ENCODE measurements at regions not wholly inside any gene's neighbourhood (a gene's known extent, or its start where the extent isn't known, plus 50 kb on each side); places are given as distances from the start of the nearest gene placed in this dataset.

GRCh38 chr9:87160148-87161102, 213.1 kb upstream of the GAS1 start:
- Histone ChIP-seq H3K4me3 (ENCODE audit: low read depth, low read length) (no peak overlapping the region), H3K79me2 (no peaks in the 10 kb centered on the region), H3K9ac (no peak overlapping the region), H3K4me2 (ENCODE audit: low read length) (no peak overlapping the region), H3K9me3 (ENCODE audit: control insufficient read depth, low read length) (no peaks in the 10 kb centered on the region), H3K27me3 (ENCODE audit: control insufficient read depth, insufficient read depth, low read length) (no peaks in the 10 kb centered on the region), H2AFZ (no peak overlapping the region), H3K36me3 (ENCODE audit: control insufficient read depth, insufficient read depth, low read length) (no peaks in the 10 kb centered on the region), H3K4me1 (no peaks in the 10 kb centered on the region), H3K27ac (no peak overlapping the region)
- no peak for TF ChIP-seq CTCF (IDR thresholded peaks at IDR 0.05)

- Histone ChIP-seq H3K27me3 (ENCODE audit: control insufficient read depth, insufficient read depth, low read length) (no peaks in the 10 kb centered on the region), H3K4me1 (no peaks in the 10 kb centered on the region), H3K27ac (no peak overlapping the region), H2AFZ (no peak overlapping the region), H3K36me3 (ENCODE audit: control insufficient read depth, insufficient read depth, low read length) (no peaks in the 10 kb centered on the region), H3K9ac (no peak overlapping the region), H3K4me2 (ENCODE audit: low read length) (no peak overlapping the region), H3K9me3 (ENCODE audit: control insufficient read depth, low read length) (no peaks in the 10 kb centered on the region), H3K4me3 (ENCODE audit: low read depth, low read length) (no peak overlapping the region), H3K79me2 (no peaks in the 10 kb centered on the region)
- no peak for TF ChIP-seq CTCF (IDR thresholded peaks at IDR 0.05)
Observed at GRCh38 chr9:87167161-87167560, 219.9 kb upstream of the GAS1 start.

- no peaks in the 10 kb centered on the region for H3K4me1 ChIP-seq
Observed at GRCh38 chr9:87167582-87167981, 220.3 kb upstream of the GAS1 start.

GRCh38 chr9:87178302-87178701, 231.0 kb upstream of the GAS1 start:
- H3K27ac ChIP-seq = no peak overlapping the region
- H3K4me2 ChIP-seq (ENCODE audit: low read length) = no peak overlapping the region

More at GRCh38 chr9:87167582-87167981, 220.3 kb upstream of the GAS1 start:
- Histone ChIP-seq H3K36me3 (ENCODE audit: control insufficient read depth, insufficient read depth, low read length) (no peaks in the 10 kb centered on the region), H3K9me3 (ENCODE audit: control insufficient read depth, low read length) (no peaks in the 10 kb centered on the region), H2AFZ (no peak overlapping the region), H3K9ac (no peak overlapping the region), H3K4me3 (ENCODE audit: low read depth, low read length) (no peak overlapping the region), H3K27me3 (ENCODE audit: control insufficient read depth, insufficient read depth, low read length) (no peaks in the 10 kb centered on the region), H3K79me2 (no peaks in the 10 kb centered on the region), H3K27ac (no peak overlapping the region), H3K4me2 (ENCODE audit: low read length) (no peak overlapping the region)
- no peak for TF ChIP-seq CTCF (IDR thresholded peaks at IDR 0.05)

More at GRCh38 chr9:87178302-87178701, 231.0 kb upstream of the GAS1 start:
- Histone ChIP-seq H2AFZ (no peak overlapping the region), H3K27me3 (ENCODE audit: control insufficient read depth, insufficient read depth, low read length) (no peaks in the 10 kb centered on the region), H3K4me1 (peaks cover 3% of the 10 kb centered on the region), H3K9ac (no peak overlapping the region), H3K79me2 (no peaks in the 10 kb centered on the region), H3K4me3 (ENCODE audit: low read depth, low read length) (no peak overlapping the region), H3K36me3 (ENCODE audit: control insufficient read depth, insufficient read depth, low read length) (no peaks in the 10 kb centered on the region), H3K9me3 (ENCODE audit: control insufficient read depth, low read length) (no peaks in the 10 kb centered on the region)
- no peak for TF ChIP-seq CTCF (IDR thresholded peaks at IDR 0.05)
